H1 (cell line): ENCODE measurements at regions not wholly inside any gene's neighbourhood (a gene's known extent, or its start where the extent isn't known, plus 50 kb on each side); places are given as distances from the start of the nearest gene placed in this dataset.

Source experiments
- CHD2 ChIP-seq: IDR thresholded peaks from 2 replicates; pipeline ENCODE4 v1.6.1; 2012; ENCODE audit warnings: low read length, improper control_type of control experiment
- CTCF ChIP-seq, 3 experiments: IDR thresholded peaks; 1 replicate in 2 of 3; 2 replicates in 1 of 3; pipeline versions ENCODE4 v1.5.1 to v1.6.1; 2011; ENCODE audit warnings: low read length in 3 of 3, mild to moderate bottlenecking in 3 of 3, inconsistent platforms in 2 of 3, low read depth in 1 of 3, moderate library complexity in 1 of 3; ENCODE audit not compliant: insufficient read depth in 1 of 3; ENCODE audit errors: control extremely low read depth in 1 of 3
- FOSL1 ChIP-seq: IDR thresholded peaks from 2 replicates; pipeline ENCODE4 v1.6.1; 2011; ENCODE audit warnings: mild to moderate bottlenecking, low read depth, low read length, moderate library complexity; ENCODE audit not compliant: insufficient read depth
- HDAC6 ChIP-seq: IDR thresholded peaks from one replicate; pipeline ENCODE4 v1.7.1; 2012; ENCODE audit warnings: low read depth, mild to moderate bottlenecking, inconsistent platforms, low read length, moderate library complexity
- SRF ChIP-seq: IDR thresholded peaks from 2 replicates; pipeline ENCODE4 v1.6.1; 2011; ENCODE audit warnings: mild to moderate bottlenecking, low read depth, low read length, moderate library complexity
- SUZ12 ChIP-seq: fragments of 200-600 bp; sonication (generic); IDR thresholded peaks from 2 replicates; pipeline ENCODE4 v1.6.1; 2012; ENCODE audit warnings: mild to moderate bottlenecking, inconsistent platforms, low read length, moderate library complexity, mixed read lengths
- TAF1 ChIP-seq: IDR thresholded peaks from 2 replicates; pipeline ENCODE4 v1.6.1; 2011; ENCODE audit warnings: mild to moderate bottlenecking, low read depth, low read length
- TF ChIP-seq, protein P1 (sequence below): IDR thresholded peaks from 2 replicates; pipeline ENCODE4 v1.6.1; 2011; ENCODE audit warnings: low read length, improper control_type of control experiment

- no peak for TF ChIP-seq CTCF (IDR thresholded peaks at IDR 0.05; ENCODE audit: control extremely low read depth in 1 of 3, insufficient read depth in 1 of 3, low read depth in 1 of 3, low read length in 3 of 3)
- no peak for TF ChIP-seq SUZ12
- TF ChIP-seq TAF1 = no peak
- no peak for TF ChIP-seq SRF
- TF ChIP-seq CHD2 = no peak
- TF ChIP-seq FOSL1 = no peak
- TF ChIP-seq, protein P1, sequence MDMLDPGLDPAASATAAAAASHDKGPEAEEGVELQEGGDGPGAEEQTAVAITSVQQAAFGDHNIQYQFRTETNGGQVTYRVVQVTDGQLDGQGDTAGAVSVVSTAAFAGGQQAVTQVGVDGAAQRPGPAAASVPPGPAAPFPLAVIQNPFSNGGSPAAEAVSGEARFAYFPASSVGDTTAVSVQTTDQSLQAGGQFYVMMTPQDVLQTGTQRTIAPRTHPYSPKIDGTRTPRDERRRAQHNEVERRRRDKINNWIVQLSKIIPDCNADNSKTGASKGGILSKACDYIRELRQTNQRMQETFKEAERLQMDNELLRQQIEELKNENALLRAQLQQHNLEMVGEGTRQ = no peak
- TF ChIP-seq HDAC6 = no peak
Measured at GRCh38 chr4:136438645-136439044, 1093.6 kb downstream of the PCDH18 start.
